Stimulated activated naive CD4-positive, alpha-beta T cell treated with Interleukin-2 at 50 U/mL for 16 hours (primary cell): ENCODE measurements at regions not wholly inside any gene's neighbourhood (a gene's known extent, or its start where the extent isn't known, plus 50 kb on each side); places are given as distances from the start of the nearest gene placed in this dataset.

Experiments used
- DNase-seq: peaks from one replicate; lab custom pipeline; 2025; lab: John Stamatoyannopoulos, UW

DNA sequence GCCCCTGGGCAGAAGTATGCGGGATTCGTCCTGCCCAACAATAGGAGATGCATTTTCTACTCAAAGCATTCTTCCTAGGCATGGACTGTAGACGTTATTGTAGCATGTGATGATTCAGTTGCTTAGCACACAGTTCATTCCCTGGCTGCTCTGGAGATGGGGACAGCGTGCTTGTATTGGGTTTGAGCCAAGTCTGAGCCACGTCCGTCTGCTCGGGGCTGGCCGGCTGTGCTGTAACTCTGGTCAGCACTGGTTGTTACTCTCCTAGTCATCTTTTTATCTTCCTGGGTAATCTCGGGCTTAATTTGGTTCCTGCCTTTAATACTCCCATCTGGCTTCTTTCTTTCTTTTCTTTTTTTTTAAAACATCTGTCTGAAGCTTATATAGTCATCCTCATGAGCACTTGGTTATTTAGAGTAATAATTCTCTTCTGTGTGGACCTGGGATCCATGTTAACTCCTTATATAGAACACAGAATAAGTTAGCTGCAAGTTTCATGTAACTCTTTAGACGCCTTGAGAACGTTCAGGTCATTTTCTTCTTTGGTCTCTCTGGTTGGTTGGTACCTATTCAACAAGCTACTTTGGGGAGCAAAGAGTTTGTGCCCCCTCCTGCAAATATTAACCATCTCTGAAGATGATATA, 118.8 kb upstream of the RPS23 start:
- DNase-seq: no peak

DNA sequence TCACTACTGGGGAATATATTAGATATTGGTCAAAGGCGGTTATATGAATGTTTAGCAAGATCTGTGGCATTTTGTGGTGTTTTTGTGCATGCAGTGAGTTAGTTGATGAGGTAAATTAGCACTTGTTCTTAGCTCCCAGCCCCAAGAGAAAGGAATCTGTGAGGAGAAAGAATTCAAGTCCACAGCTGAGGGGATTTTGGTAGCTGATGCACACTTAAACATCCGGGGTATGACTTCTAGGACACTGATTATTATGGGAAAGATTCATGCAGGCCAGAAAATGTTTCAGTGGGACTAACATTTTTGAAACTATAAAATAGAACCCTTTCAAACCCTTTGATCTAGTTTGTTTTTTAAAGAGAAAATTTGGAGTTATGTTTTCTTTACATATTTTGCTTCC, 118.2 kb upstream of the RPS23 start:
- DNase-seq: no peak

DNA sequence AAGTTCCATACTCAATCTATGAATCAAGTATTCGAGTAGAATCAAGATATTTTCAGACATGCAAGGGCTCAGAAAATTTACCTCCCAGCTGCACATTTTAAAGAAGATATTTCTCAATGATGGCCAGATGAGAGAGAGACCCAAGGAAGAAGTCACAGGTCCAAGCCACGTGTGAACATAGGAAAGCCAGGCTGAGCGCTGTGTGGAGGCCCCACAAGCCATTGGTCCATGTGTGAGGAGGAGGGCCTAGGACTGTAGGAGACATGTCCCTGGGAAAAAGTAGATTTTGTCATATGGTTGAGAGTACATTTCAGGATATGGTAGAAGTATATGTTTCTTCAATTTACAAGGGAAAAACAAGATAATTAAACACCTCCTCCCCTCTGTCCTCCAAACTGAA, 115.8 kb upstream of the RPS23 start:
- DNase-seq: no peak

DNA sequence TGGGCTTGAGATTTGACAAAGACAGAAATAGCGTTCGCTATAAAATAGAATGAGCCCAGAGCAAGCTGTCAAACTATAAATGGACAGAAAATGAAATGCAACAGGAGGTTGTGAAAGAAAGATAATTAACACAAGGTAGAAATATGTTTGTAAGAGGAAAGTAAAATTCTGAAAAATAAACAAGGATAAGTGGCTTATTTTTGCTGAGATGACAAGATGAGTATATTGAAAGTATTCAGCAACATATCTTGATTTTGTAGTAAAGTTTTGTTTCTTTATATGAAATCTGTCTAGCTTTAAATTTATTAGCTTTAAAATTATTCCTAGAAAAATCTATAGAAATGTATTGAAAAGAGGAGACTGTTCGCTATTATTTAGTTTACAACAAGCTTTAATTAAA, 111.9 kb upstream of the RPS23 start:
- DNase-seq: no peak

DNA sequence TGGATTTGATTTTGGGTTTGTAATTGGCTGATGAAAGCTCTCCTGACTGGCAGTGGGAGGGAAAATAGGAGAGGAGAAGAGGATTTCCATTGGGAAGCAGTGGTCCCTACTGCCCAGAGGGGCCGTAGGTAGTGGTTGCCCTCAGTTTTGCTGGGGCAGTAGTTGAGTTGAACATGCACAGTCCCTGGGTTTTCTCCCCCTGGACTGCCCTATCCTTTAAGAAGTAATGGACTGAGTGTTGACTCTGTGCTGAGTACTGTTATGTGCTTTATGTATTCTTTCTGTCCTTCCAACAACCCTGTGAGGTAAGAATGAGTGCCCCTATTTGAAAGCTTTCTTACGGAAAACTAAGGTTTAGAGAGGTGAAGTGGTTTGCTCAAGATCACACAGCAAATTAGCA, 111.2 kb upstream of the RPS23 start:
- DNase-seq: no peak

DNA sequence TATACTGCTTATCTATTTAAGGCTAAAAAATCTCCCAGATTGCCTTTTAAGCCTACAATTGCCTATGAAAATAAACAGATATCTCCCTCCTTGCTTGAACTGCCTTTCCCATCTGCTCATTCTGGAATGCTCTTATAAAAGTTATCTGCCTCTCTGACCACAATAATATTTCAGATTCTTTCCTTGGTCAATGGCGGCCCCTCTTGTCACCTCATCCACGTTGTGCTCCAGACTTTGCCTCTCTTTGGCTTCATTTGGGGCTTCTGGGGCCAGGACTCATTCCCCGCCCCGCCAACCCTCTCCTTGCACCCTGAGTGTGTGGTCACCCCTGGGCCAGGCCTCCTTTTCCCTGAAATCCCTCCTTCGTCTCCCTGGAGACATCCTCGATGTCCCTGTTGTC, 110.0 kb upstream of the RPS23 start:
- no peak for DNase-seq

DNA sequence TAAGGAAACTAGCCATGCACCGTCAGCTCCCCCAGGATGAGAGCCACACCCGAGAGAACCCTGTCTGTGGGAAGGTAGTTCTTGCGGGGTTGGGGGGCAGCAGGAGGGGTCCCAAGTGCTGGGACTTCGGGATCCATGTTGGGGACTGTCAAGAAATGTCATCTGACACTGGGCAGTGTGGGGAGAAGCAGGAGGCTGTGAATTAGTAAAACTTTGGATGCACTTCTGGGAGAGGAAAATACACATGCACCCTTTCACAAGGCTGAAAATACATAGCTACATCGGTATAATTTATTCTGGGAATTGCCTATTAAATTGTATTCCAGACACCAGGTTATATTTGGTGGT, 109.6 kb upstream of the RPS23 start:
- no peak for DNase-seq

DNA sequence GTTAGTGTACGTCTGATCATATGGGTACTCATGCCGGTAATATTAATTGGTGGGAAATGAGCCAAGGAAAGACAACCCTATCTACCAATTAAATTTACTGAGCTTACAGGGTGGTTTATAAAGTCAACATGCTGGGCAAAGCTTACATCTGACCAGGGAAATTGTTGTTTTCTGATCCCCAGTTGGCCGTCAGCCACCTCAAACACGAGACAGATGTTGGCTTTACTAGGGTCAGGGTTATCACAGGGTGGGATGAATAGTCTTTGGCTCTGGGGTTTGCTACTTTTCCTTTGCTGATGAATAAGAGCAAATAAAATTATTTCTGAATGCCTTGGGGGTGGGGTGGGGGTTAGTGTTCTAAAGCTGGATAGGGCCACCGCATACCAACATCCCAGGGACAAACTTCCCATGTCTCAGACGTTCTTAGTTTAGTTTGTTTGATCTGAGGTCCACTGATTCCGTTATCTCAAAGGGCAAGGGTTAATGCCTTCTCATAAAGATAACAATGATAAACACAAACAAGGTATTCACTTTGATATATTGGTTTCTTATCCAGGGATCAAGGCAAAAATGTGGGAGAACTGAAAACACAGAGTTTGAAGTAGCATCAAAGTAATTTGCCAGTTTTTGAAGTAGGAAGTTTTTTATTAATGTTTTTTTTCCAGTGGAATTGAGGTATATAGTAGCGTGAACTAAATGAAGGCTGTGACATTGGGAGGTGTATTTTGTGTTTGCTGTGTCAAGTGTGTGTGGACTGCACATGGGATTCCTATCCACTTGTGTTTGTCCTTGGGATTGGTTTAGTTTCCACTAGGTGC, 109.1 kb upstream of the RPS23 start:
- DNase-seq: no peak

DNA sequence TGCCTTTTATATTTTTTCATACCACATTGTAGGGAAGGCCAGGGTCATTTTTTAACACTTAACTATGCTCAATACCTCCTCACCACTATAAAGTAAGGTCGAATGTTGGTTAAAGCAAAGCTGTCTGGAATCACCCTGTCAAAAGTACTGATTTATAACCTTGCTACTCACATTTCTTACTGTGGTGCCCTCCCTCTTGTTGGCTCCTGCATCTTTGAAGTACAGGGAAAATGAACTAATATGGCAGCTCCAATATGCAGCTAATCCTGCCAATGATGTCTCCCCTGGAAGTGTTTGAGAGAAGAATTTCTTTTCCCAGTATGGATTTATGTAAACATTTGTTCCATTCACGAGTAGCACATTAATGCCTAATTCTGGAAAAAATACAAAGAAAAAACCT, 108.4 kb upstream of the RPS23 start:
- no peak for DNase-seq

DNA sequence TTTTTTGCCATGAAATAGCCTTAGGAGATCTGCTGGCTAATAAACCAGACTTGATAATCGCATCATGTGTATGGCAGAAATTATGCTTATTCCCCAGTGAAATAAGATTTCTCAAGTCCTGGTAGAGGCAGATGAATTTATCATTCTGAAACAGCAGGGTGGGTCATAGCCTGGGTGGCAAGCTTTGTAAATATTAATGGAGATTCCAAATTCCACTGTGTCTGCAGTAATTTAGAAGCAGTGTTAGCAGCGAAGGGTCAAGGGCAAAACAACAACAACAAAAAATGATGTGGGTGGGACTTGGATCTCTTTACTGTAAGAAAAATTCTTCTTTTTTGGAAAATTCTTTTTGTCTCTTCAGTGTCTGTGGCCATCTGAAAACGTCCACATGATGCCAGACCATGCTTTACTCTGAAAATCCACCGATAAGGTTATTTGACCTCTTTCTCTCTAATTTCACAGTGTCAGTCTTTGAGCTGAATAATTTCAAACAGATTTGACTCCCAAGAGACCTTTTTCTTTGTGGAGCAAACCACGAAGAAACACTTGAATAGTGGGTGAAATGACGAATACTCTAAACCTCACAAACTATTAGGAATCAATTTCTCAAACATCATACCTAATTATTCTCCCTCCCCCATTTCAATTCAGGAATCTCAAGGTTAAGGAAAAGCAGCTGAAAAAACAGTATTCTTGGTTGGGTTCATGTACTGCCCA, 106.0 kb upstream of the RPS23 start:
- DNase-seq: no peak

DNA sequence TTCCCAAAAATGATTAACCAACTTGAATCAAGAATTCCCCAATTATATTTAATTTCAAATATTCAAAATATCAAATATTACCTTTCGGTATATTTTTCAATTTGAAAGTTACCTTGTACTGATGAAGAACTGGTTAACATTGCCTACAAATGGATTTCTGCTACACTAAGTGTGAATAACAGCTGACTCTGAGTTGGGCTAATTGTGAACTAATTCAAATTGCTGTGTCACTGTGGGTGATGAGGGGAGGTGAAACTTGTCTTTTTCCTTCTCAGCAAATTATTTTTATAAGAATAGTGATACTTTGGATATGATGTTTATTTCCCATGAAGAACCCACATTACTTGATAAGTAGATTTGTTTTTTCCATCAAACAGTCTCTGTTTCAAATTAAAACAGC, 103.4 kb upstream of the RPS23 start:
- no peak for DNase-seq

DNA sequence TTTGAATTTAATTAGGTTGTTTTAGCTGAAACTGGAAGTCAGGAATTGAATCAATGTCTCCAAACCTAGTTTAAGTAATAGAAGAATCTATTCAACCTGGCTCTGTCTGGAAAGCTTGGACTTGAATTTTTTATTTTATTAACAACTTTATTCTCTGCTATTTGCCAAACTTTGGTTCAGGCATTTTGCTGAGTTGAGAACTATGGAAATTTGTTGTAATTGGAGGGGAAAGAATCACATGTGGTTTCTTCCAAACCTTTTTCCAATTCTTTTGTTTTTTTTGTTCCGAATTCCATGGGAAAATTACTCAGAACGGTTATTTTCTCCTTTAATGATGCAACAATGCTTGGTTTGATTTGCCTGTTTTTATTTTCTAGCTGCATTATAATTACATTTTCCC, 98.2 kb upstream of the RPS23 start:
- DNase-seq: no peak

DNA sequence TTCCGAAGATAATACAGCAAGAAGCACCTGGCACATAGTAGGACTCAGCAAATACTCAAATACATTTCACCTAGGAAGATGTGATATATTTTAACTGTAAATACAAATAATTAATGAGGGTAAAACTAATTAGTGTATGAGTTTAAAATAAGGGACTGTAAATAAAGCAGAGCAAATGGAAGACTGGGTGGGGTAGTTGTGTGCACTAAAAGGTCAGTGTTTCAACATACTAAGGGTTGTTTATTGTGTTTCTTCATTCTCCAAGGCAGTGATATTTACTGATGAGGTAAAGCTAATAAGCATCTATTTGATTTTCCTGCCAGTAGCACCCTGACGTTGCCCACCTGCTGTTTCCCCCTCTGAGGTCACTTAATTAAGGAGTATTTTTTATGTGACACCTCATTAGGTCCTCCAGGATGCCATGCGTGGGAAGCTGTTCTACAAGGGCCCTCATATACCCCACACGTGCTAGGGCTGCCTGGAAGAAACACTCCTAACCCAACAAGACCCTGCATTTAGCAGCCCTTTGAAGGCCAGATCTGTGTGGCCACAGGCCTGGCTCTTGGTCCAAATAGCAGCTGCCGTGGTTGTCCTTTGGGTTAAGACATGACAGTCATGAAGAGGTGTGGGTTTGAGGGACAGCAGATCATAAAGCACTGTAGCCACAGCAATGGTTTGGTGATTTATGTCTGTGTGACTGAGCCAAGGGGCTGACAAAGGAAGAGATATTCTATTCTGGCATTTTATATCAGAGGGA, 97.5 kb upstream of the RPS23 start:
- no peak for DNase-seq

DNA sequence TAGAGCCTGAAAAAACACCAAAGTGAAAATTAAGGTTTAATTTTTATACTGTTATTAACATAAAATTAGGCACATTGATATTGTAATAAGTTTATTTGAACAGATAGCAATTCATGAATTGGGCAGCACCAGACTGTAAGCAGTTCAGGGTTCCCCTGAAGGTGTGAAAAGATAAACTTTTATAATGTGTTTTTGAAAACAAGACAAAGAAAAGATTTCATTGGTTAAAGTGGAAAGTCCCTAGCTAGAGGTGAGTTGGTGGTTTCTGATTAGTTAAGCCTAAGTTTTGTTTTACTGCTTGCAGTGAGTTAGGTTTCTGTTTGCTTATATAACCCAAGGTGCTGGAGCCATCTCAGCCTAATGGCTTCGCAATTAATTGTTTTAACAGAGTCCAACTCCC, 96.5 kb upstream of the RPS23 start:
- DNase-seq: no peak

DNA sequence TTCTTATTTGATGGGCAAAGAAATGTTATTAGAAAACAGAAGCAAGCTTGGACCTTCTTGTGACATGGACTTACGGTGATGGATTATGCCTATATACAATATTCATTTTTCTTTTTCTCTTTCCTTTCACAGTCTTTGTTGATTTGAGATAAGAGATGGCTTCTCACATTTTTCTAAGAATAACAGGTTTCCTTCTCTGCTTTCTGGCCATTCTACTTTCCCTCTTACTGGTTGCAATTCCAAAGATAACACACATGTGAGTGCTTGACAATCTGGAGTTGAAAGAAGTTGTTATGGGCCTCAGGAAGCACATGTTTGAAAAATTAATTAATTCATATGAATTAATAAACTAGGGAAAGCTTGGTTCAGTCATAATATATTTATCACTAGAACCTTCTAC, 89.8 kb upstream of the RPS23 start:
- DNase-seq: no peak

DNA sequence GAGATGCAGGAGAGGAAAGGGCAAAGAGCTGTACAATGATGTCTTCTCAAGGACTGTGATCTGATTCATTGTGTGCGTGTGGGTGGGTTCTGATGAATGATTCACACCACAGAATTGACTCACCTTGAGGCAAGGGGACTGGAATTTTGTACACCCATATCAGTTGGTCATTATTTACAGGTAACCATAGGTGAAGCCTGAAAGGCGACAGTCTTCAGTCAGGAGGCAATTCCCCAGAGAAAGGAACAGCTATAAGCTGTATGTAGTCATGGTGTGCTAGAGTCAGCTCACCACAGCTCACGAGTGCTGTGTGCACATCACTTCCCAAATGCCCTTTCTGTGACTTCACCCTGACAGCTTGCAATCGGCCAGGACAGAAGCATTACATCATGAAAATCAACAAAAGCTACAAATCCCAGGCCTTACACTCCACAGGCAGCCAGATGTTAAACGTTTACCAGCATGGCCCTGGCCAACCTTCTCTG, 87.6 kb upstream of the RPS23 start:
- peak; percentile 46 for DNase-seq

DNA sequence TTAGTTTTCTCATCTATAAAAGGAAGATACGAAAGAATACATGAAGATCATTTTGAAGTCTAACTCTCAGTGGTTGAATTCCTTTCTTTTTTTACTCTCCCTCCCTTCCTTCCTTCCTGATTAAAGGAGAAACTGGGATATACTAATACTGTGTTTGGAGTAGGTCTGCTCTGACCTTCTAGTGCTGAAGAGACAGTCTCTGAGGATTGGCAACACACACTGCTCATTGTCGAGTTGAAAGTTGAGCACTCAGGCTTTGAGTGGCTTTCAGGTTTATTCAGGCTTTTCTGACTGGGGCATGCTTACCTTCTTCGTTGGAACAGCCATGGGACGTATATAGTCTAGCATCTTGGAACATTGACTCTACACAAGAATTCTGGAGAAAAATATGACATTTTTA, 86.9 kb upstream of the RPS23 start:
- no peak for DNase-seq

DNA sequence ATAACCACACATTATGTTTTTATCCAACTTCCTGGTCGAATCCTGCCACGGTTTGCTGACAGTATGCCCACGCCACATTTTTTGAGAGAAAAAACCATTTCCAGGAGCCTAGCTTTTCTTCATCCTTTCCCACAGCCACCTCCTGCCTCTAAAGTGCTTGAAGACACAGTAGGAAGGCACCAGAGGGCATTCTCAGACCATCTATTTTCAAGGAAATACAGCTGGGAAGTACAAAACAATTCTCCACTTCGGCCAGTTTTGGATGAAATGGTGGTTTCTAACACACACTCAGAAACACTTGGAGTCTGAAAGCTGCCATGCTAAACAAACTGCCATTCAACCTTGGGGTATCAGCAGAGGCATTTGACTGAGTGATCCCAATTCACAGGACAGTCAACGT, 86.3 kb upstream of the RPS23 start:
- no peak for DNase-seq

DNA sequence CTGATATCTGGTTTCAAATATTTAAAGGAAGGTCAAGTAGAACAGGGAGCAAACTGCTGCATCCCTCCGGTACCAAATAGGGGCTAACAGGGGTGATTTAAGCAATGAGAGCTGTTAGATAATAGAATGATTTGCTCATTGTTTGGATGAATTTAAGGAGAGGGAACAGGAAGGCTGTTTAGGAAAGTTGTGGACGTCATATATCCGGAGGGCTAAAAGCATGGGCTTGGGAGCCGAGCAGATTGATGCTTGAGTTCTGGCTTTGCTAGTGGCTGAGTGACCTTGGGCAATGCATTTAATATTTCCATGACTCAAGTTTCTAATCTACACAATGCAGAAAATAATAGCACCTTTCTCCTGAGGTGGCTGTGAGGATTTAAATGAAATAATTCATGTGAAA, 85.4 kb upstream of the RPS23 start:
- DNase-seq: no peak

DNA sequence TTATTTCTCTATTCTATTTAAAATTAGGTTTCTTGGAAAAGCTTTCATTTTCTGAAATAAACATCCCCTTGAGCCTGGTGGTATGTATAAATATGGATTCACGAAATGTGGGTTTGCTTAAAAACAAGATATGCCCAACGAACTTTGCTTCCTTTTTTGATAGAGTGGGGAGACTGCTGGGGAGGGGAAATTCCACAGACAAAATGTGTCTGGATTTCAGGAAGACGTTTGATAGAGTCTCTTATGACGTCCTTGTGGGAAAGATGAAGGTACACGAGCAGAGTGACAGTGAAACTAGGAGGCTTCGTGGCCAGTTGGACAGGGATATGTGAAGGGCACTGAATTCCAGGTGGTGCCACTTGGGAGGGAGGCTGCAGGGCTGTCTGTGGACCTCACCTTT, 84.5 kb upstream of the RPS23 start:
- DNase-seq: no peak

DNA sequence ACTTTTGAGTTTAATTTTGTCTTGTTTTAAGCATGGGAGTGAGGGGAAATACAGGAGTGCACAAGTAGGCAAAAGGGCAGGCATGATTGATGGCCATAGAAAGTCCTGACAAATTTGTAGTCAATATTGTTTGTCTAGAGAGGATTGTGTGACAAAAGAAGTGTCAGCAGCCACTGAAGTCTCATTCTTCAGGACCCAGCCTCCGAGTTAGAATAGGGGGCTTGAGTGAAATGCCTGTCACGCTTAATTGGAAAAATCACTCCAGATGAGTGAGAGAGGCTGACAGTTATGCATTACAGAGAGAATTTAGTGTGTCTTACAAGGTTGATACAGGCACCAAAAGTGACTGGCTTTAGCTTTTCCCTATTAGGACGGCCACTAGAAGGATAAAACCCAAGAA, 81.9 kb upstream of the RPS23 start:
- no peak for DNase-seq

DNA sequence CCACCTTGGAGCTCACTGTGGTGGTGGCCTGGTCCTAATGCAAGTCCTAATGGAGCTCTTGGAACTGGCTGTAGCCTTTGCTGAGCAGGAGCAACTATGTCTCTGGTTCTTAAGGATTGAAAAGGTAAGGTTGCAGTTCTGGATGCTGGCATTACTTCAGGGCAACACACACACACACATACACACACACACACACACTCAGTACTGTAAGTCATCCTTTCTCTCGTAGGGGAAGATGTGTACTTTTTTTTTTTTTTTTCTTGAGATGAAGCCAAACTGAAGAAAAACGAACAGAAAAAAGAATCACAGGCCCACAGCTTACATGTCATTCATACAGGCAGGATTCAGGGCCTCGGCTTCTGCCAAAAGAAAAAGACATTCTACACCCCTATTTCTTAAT, 81.1 kb upstream of the RPS23 start:
- DNase-seq: no peak

DNA sequence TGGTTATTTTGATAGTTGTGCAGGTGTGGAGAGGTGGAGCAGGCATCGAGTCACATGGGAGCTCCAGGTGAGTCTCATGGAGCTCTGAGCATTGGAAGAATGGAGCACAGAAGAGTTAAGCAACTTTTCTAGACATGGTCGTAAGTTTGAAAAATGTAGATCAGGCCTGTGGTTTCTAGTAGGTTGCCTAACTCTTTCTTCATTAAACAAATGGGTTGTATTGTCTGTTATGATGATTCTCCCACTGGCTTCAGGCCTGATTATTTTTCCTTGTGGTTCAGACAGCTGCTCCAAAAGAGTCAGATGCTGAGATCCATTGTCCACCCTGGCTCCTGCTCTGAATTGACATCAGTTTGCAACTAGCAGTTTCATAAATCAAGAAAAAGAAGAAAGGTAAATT, 80.3 kb upstream of the RPS23 start:
- no peak for DNase-seq
